GM23338 (cell line): ENCODE measurements at regions not wholly inside any gene's neighbourhood (a gene's known extent, or its start where the extent isn't known, plus 50 kb on each side); places are given as distances from the start of the nearest gene placed in this dataset.

Experiments used
- ATAC-seq: fragments of 200-7000 bp; cut with Tn5 transposase; 3 replicates; pipeline ENCODE4 v1.9.1; 2020
- DNase-seq: peaks from one replicate; pipeline ENCODE4 v3.0.0-alpha.2; 2015; ENCODE audit warnings: low spot score
- H2AFZ ChIP-seq: fragments of 200-600 bp; sonication (generic); 2 replicates; pipeline ENCODE4 v1.8.0; 2016; ENCODE audit warnings: antibody characterized with exemption, mild to moderate bottlenecking, moderate library complexity
- H3F3A ChIP-seq: fragments of 200-600 bp; sonication (generic); replicated peaks from 2 replicates; pipeline ENCODE4 v1.8.0; 2017; ENCODE audit warnings: antibody characterized with exemption, mixed run types, low read depth
- H3K27ac ChIP-seq: fragments of 200-600 bp; sonication (generic); 2 replicates; pipeline ENCODE4 v1.6.1; 2016; ENCODE audit warnings: low read depth
- H3K27me3 ChIP-seq: fragments of 200-600 bp; sonication (generic); 2 replicates; pipeline ENCODE4 v1.8.0; 2016; ENCODE audit warnings: mild to moderate bottlenecking, mixed run types, moderate library complexity; ENCODE audit not compliant: insufficient read depth
- H3K36me3 ChIP-seq: fragments of 200-600 bp; sonication (generic); 2 replicates; pipeline ENCODE4 v1.8.0; 2016; ENCODE audit warnings: mild to moderate bottlenecking; ENCODE audit not compliant: insufficient read depth
- H3K4me1 ChIP-seq: fragments of 200-600 bp; sonication (generic); 2 replicates; pipeline ENCODE4 v1.8.0; 2016; ENCODE audit warnings: mild to moderate bottlenecking, moderate library complexity; ENCODE audit not compliant: insufficient read depth
- H3K4me2 ChIP-seq: fragments of 200-600 bp; sonication (generic); 2 replicates; pipeline ENCODE4 v1.7.1; 2017; ENCODE audit warnings: mixed run types
- H3K4me3 ChIP-seq: fragments of 200-600 bp; sonication (generic); 2 replicates; pipeline ENCODE4 v1.6.1; 2016; ENCODE audit warnings: mixed run types
- H3K79me2 ChIP-seq: fragments of 200-600 bp; sonication (generic); replicated peaks from 2 replicates; pipeline ENCODE4 v1.8.0; 2017; ENCODE audit warnings: mild to moderate bottlenecking; ENCODE audit not compliant: insufficient read depth
- H3K9me2 ChIP-seq: fragments of 200-600 bp; sonication (generic); 2 replicates; pipeline ENCODE4 v1.8.0; 2017; ENCODE audit not compliant: insufficient read depth
- H4K20me1 ChIP-seq: fragments of 200-600 bp; sonication (generic); replicated peaks from 2 replicates; pipeline ENCODE4 v1.8.0; 2017; ENCODE audit warnings: mild to moderate bottlenecking; ENCODE audit not compliant: insufficient read depth
- H3K27ac Mint-ChIP-seq: 2 replicates; pipeline ENCODE4 v1.8.0; 2020; ENCODE audit warnings: inconsistent platforms, mild to moderate bottlenecking, moderate library complexity, mixed read lengths
- H3K27me3 Mint-ChIP-seq: 3 replicates; pipeline ENCODE4 v1.8.0; 2022; ENCODE audit warnings: low read depth, mild to moderate bottlenecking, moderate library complexity, mixed read lengths, inconsistent platforms; ENCODE audit not compliant: insufficient read depth, poor library complexity
- H3K36me3 Mint-ChIP-seq: 3 replicates; pipeline ENCODE4 v1.8.0; 2021; ENCODE audit warnings: low read depth, mild to moderate bottlenecking, inconsistent platforms, moderate library complexity, mixed read lengths
- H3K4me1 Mint-ChIP-seq: 3 replicates; pipeline ENCODE4 v1.8.0; 2020; ENCODE audit warnings: mild to moderate bottlenecking, inconsistent platforms, mixed read lengths
- H3K4me3 Mint-ChIP-seq: 3 replicates; pipeline ENCODE4 v1.8.0; 2021; ENCODE audit warnings: moderate library complexity, mild to moderate bottlenecking, inconsistent platforms, mixed read lengths
- H3K9me3 Mint-ChIP-seq: 3 replicates; pipeline ENCODE4 v1.8.0; 2020; ENCODE audit warnings: moderate library complexity, mild to moderate bottlenecking, inconsistent platforms, mixed read lengths
- CTCF ChIP-seq, 2 experiments: fragments of 200-600 bp in 1 of 2; sonication (generic) in 1 of 2; conservative IDR thresholded peaks; 2 replicates each; pipeline versions ENCODE4 v1.5.1 to v1.6.1; 2016 to 2017; ENCODE audit warnings: antibody characterized with exemption in 2 of 2, low read depth in 2 of 2, mild to moderate bottlenecking in 2 of 2, moderate library complexity in 1 of 2
- EZH2 ChIP-seq: fragments of 200-600 bp; sonication (generic); IDR thresholded peaks from one replicate; pipeline ENCODE4 v1.8.0; 2017; ENCODE audit warnings: antibody characterized with exemption, mild to moderate bottlenecking, low read depth; ENCODE audit not compliant: unreplicated experiment
- NANOG ChIP-seq: IDR thresholded peaks from 2 replicates; pipeline ENCODE4 v1.6.1; 2016; ENCODE audit warnings: antibody characterized with exemption, borderline replicate concordance
- REST ChIP-seq: IDR thresholded peaks from one replicate; pipeline ENCODE4 v1.6.1; 2018; ENCODE audit warnings: antibody characterized with exemption; ENCODE audit not compliant: unreplicated experiment
- STAT1 ChIP-seq: IDR thresholded peaks from one replicate; pipeline ENCODE4 v1.6.1; 2016; ENCODE audit warnings: antibody characterized with exemption; ENCODE audit not compliant: unreplicated experiment
- ZNF331 ChIP-seq: fragments of 250-450 bp; sonication (Bioruptor Pico); IDR thresholded peaks from 2 replicates; pipeline ENCODE4 v1.5.0; 2020; ENCODE audit warnings: low read depth, mild to moderate bottlenecking, moderate library complexity
- TF ChIP-seq, protein P1 (sequence below): IDR thresholded peaks from 2 replicates; pipeline ENCODE4 v1.6.1; 2016; ENCODE audit warnings: antibody characterized with exemption
- TF ChIP-seq, protein P2 (sequence below): fragments of 250-450 bp; sonication (Bioruptor Pico); IDR thresholded peaks from 2 replicates; pipeline ENCODE4 v1.5.0; 2020; ENCODE audit warnings: mild to moderate bottlenecking, moderate library complexity

GRCh38 chr6:71114544-71114943 lies 157.7 kb upstream of the B3GAT2 start:
- Mint-ChIP-seq H3K27ac (no peak overlapping the region), H3K4me3 (no peak overlapping the region), H3K36me3 (no peaks in the 10 kb centered on the region), H3K27me3 (no peaks in the 10 kb centered on the region), H3K4me1 (peaks cover 5% of the 10 kb centered on the region), H3K9me3 (no peaks in the 10 kb centered on the region)
- Histone ChIP-seq H3K27ac (no peak overlapping the region), H3K36me3 (no peaks in the 10 kb centered on the region; the same call in 1 of the 2 replicates), H3F3A (no peaks in the 10 kb centered on the region), H3K27me3 (no peaks in the 10 kb centered on the region), H3K4me3 (no peak overlapping the region), H3K9me2 (no peaks in the 10 kb centered on the region; the same call in 1 of the 2 replicates), H2AFZ (no peak overlapping the region), H3K4me2 (no peak overlapping the region), H3K79me2 (no peaks in the 10 kb centered on the region), H3K4me1 (peaks cover 7% of the 10 kb centered on the region; the same call in 1 of the 2 replicates), H4K20me1 (no peaks in the 10 kb centered on the region)
- no peak for DNase-seq
- no peak for ATAC-seq
- TF ChIP-seq, protein P1, sequence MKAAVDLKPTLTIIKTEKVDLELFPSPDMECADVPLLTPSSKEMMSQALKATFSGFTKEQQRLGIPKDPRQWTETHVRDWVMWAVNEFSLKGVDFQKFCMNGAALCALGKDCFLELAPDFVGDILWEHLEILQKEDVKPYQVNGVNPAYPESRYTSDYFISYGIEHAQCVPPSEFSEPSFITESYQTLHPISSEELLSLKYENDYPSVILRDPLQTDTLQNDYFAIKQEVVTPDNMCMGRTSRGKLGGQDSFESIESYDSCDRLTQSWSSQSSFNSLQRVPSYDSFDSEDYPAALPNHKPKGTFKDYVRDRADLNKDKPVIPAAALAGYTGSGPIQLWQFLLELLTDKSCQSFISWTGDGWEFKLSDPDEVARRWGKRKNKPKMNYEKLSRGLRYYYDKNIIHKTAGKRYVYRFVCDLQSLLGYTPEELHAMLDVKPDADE = no peak
- TF ChIP-seq STAT1 (no peak), ZNF331 (CRISPR knock-in tag) (no peak), NANOG (no peak), EZH2 (no peak), CTCF (conservative IDR thresholded peaks at IDR 0.05; ENCODE audit: low read depth in 2 of 2) (no peak), REST (no peak)
- TF ChIP-seq, protein P2, sequence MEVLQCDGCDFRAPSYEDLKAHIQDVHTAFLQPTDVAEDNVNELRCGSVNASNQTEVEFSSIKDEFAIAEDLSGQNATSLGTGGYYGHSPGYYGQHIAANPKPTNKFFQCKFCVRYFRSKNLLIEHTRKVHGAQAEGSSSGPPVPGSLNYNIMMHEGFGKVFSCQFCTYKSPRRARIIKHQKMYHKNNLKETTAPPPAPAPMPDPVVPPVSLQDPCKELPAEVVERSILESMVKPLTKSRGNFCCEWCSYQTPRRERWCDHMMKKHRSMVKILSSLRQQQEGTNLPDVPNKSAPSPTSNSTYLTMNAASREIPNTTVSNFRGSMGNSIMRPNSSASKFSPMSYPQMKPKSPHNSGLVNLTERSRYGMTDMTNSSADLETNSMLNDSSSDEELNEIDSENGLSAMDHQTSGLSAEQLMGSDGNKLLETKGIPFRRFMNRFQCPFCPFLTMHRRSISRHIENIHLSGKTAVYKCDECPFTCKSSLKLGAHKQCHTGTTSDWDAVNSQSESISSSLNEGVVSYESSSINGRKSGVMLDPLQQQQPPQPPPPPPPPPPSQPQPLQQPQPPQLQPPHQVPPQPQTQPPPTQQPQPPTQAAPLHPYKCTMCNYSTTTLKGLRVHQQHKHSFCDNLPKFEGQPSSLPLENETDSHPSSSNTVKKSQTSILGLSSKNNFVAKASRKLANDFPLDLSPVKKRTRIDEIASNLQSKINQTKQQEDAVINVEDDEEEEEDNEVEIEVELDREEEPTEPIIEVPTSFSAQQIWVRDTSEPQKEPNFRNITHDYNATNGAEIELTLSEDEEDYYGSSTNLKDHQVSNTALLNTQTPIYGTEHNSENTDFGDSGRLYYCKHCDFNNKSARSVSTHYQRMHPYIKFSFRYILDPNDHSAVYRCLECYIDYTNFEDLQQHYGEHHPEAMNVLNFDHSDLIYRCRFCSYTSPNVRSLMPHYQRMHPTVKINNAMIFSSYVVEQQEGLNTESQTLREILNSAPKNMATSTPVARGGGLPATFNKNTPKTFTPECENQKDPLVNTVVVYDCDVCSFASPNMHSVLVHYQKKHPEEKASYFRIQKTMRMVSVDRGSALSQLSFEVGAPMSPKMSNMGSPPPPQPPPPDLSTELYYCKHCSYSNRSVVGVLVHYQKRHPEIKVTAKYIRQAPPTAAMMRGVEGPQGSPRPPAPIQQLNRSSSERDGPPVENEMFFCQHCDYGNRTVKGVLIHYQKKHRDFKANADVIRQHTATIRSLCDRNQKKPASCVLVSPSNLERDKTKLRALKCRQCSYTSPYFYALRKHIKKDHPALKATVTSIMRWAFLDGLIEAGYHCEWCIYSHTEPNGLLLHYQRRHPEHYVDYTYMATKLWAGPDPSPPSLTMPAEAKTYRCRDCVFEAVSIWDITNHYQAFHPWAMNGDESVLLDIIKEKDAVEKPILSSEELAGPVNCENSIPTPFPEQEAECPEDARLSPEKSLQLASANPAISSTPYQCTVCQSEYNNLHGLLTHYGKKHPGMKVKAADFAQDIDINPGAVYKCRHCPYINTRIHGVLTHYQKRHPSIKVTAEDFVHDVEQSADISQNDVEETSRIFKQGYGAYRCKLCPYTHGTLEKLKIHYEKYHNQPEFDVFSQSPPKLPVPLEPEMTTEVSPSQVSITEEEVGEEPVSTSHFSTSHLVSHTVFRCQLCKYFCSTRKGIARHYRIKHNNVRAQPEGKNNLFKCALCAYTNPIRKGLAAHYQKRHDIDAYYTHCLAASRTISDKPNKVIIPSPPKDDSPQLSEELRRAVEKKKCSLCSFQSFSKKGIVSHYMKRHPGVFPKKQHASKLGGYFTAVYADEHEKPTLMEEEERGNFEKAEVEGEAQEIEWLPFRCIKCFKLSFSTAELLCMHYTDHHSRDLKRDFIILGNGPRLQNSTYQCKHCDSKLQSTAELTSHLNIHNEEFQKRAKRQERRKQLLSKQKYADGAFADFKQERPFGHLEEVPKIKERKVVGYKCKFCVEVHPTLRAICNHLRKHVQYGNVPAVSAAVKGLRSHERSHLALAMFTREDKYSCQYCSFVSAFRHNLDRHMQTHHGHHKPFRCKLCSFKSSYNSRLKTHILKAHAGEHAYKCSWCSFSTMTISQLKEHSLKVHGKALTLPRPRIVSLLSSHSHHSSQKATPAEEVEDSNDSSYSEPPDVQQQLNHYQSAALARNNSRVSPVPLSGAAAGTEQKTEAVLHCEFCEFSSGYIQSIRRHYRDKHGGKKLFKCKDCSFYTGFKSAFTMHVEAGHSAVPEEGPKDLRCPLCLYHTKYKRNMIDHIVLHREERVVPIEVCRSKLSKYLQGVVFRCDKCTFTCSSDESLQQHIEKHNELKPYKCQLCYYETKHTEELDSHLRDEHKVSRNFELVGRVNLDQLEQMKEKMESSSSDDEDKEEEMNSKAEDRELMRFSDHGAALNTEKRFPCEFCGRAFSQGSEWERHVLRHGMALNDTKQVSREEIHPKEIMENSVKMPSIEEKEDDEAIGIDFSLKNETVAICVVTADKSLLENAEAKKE (CRISPR knock-in tag) = no peak
